ENCODE measurements at regions not wholly inside any gene's neighbourhood (a gene's known extent, or its start where the extent isn't known, plus 50 kb on each side); places are given as distances from the start of the nearest gene placed in this dataset.

DNA sequence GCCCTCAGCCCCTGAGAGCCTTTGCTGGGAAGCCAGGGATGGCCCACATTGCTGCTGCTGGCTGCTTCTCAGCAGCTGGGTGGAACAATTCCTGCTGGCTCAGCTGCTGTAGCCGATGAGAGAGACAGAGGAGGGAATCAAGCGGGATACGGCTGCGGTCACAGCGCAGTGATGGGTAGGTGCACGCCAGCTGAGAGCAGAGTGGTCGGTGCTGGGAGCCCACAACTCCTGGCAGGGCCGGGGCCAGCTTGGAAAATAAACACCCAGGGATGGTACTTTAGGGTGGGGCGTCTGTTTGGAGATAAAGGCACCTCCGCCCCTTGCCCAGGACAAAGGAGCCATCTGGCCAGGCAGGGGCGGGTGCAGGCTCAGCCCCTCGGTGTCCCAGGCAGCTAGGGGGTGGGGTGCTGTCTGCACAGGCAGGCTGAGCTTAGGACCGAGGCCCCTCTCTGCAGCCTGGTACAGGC is 480.5 kb downstream of the MIAT start:
- CTCF ChIA-PET = interaction anchor here (0.6 to 1.2 kb wide), 2 partner anchors 14 to 84 kb away, joined by 3 read pairs; no protein-coding TSS in a partner anchor

DNA sequence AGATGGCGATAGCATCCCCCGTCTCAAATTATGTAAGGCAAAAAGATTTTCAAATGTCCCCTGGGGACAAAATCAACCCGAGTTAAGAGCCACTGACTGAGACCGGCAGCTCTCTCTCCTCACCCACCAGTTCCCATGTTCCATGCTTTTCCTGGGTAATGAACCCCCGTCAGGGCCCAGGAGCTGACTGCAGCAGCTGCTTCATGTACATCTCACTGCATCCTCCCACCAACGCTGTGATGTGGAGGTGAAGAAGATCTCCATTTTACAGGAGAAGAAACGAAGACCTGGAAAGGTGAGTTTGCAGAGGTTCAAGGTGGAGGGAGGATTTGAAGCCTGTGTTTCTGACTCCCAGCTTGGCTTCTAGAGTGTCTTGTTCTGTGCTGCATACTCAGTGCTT is 481.1 kb downstream of the MIAT start:
- BruUV-seq (replicated peaks) = no TSS peak
- intact Hi-C loops (cut with micrococcal nuclease) = no loop called here
- Mint-ChIP-seq H3K36me3 (ENCODE audit: insufficient read depth, unreplicated experiment) (no peaks in the 10 kb centered on the region), H3K4me1 (ENCODE audit: insufficient read depth, unreplicated experiment) (peaks cover 31% of the 10 kb centered on the region), H3K9me3 (ENCODE audit: unreplicated experiment) (no peaks in the 10 kb centered on the region), H3K27me3 (ENCODE audit: insufficient read depth, unreplicated experiment) (peaks cover 21% of the 10 kb centered on the region), H3K4me3 (ENCODE audit: unreplicated experiment) (no peak overlapping the region), H3K27ac (ENCODE audit: low read depth, unreplicated experiment) (no peak overlapping the region)
- DNase-seq (ENCODE audit: unreplicated experiment) = no peak
- POLR2A ChIA-PET = no interaction called here
- CTCF ChIA-PET = no interaction called here
- TF ChIP-seq, protein P1, sequence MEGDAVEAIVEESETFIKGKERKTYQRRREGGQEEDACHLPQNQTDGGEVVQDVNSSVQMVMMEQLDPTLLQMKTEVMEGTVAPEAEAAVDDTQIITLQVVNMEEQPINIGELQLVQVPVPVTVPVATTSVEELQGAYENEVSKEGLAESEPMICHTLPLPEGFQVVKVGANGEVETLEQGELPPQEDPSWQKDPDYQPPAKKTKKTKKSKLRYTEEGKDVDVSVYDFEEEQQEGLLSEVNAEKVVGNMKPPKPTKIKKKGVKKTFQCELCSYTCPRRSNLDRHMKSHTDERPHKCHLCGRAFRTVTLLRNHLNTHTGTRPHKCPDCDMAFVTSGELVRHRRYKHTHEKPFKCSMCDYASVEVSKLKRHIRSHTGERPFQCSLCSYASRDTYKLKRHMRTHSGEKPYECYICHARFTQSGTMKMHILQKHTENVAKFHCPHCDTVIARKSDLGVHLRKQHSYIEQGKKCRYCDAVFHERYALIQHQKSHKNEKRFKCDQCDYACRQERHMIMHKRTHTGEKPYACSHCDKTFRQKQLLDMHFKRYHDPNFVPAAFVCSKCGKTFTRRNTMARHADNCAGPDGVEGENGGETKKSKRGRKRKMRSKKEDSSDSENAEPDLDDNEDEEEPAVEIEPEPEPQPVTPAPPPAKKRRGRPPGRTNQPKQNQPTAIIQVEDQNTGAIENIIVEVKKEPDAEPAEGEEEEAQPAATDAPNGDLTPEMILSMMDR (IDR thresholded peaks at IDR 0.05; ENCODE audit: unreplicated experiment) = no peak

More for the DNA sequence above, 480.5 kb downstream of the MIAT start:
- TF ChIP-seq, protein P1 (IDR thresholded peaks at IDR 0.05; ENCODE audit: unreplicated experiment) = no peak
- Mint-ChIP-seq H3K27me3 (ENCODE audit: insufficient read depth, unreplicated experiment) (peaks cover 15% of the 10 kb centered on the region), H3K36me3 (ENCODE audit: insufficient read depth, unreplicated experiment) (no peaks in the 10 kb centered on the region), H3K27ac (ENCODE audit: low read depth, unreplicated experiment) (no peak overlapping the region), H3K4me1 (ENCODE audit: insufficient read depth, unreplicated experiment) (peaks cover 37% of the 10 kb centered on the region), H3K9me3 (ENCODE audit: unreplicated experiment) (no peaks in the 10 kb centered on the region), H3K4me3 (ENCODE audit: unreplicated experiment) (no peak overlapping the region)
- BruUV-seq (replicated peaks) = no TSS peak
- no peak for DNase-seq (ENCODE audit: unreplicated experiment)
- POLR2A ChIA-PET = no interaction called here
- intact Hi-C loops (cut with micrococcal nuclease) = no loop called here

DNA sequence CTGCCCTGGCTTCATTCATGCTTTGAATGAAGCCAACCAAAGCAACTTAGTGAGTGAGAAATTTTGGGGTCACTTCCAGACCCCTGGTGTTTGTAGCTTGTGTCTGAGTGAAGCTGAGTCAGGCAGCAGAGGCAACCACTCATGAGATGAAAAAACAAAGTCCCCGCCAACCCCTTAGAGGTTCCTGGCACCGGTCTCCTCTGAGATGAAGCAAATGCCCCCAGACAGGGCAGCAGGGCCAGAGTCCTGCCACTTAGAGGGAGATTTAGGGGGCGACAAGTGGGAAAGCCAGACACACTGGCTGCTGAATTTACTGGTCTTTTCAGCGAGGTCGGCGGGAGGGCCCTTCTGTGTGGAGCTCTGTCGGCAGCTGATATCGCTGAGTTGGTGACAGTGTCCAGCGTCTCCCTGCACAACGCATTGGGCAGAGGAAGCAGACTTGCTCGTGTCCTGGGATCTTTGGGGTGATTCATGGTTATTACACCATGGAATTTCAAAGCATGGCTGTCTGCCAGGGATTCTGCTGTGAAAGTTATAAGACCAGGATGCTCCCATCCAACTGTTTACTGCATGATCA is 482.6 kb downstream of the MIAT start:
- no peaks in the 10 kb centered on the region for H3K9me3 Mint-ChIP-seq (ENCODE audit: unreplicated experiment)
- peak; percentile 88 for DNase-seq (ENCODE audit: unreplicated experiment)
- CTCF ChIA-PET = no interaction called here

DNA sequence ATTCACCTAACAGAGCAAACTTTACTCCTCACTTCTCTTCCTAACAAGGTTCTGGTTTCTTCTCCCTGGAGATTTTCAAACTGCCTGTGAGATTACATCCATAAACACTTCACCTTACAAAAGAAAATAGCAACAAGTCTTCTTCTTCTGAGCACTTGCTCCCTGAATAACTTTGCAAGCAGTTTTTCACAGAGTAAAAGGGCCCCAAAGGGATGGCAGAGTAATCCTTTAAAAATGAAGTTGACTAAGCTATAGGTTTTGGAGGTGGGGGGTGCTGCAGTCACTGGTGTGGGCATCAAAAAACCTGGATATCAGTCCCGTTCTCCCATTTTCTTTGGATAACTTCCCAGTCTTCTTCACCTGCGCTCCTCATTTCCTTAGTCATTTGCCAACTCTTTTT is 484.9 kb downstream of the MIAT start:
- intact Hi-C loops (cut with micrococcal nuclease) = no loop called here
- TF ChIP-seq, protein P1 (IDR thresholded peaks at IDR 0.05; ENCODE audit: unreplicated experiment) = no peak
- CTCF ChIA-PET = interaction anchor here (0.8 kb wide), 1 partner anchor 262 kb away, joined by 3 read pairs; no protein-coding TSS in a partner anchor
- Mint-ChIP-seq H3K4me1 (ENCODE audit: insufficient read depth, unreplicated experiment) (peaks cover 8% of the 10 kb centered on the region), H3K9me3 (ENCODE audit: unreplicated experiment) (no peaks in the 10 kb centered on the region), H3K36me3 (ENCODE audit: insufficient read depth, unreplicated experiment) (no peaks in the 10 kb centered on the region), H3K4me3 (ENCODE audit: unreplicated experiment) (no peak overlapping the region), H3K27me3 (ENCODE audit: insufficient read depth, unreplicated experiment) (peaks cover 21% of the 10 kb centered on the region), H3K27ac (ENCODE audit: low read depth, unreplicated experiment) (no peak overlapping the region)
- DNase-seq (ENCODE audit: unreplicated experiment) = no peak
- POLR2A ChIA-PET = no interaction called here
- BruUV-seq (replicated peaks) = no TSS peak

More for the DNA sequence above, 482.6 kb downstream of the MIAT start:
- intact Hi-C loops (cut with micrococcal nuclease) = no loop called here
- peaks cover 18% of the 10 kb centered on the region for H3K4me1 Mint-ChIP-seq (ENCODE audit: insufficient read depth, unreplicated experiment)
- no peak overlapping the region for H3K4me3 Mint-ChIP-seq (ENCODE audit: unreplicated experiment)
- BruUV-seq (replicated peaks) = no TSS peak
- no peaks in the 10 kb centered on the region for H3K36me3 Mint-ChIP-seq (ENCODE audit: insufficient read depth, unreplicated experiment)
- POLR2A ChIA-PET = no interaction called here
- TF ChIP-seq, protein P1 (IDR thresholded peaks at IDR 0.05; ENCODE audit: unreplicated experiment) = no peak
- H3K27ac Mint-ChIP-seq (ENCODE audit: low read depth, unreplicated experiment) = no peak overlapping the region
- H3K27me3 Mint-ChIP-seq (ENCODE audit: insufficient read depth, unreplicated experiment) = peaks cover 21% of the 10 kb centered on the region
